Mucosa of gallbladder (tissue), 1 donor: ENCODE measurements at regions not wholly inside any gene's neighbourhood (a gene's known extent, or its start where the extent isn't known, plus 50 kb on each side); places are given as distances from the start of the nearest gene placed in this dataset.

Source experiments
- DNase-seq: peaks from one replicate; pipeline ENCODE4 v3.0.0-alpha.2; 2020; ENCODE audit warnings: low spot score
- donor health status: DM: no; HTN: no; CAD: no.

- no peak for DNase-seq
These were observed 77.4 kb upstream of the DOCK9 start for GRCh38 chr13:99055281-99055680.

GRCh38 chr13:99055735-99056134 is 77.9 kb upstream of the DOCK9 start:
- DNase-seq: no peak

- no peak for DNase-seq
These were observed 78.6 kb upstream of the DOCK9 start for GRCh38 chr13:99056381-99057014.

GRCh38 chr13:99057310-99057975 is 79.6 kb upstream of the DOCK9 start:
- DNase-seq: no peak

GRCh38 chr13:99058527-99059495 is 80.9 kb upstream of the DOCK9 start:
- no peak for DNase-seq

GRCh38 chr13:99059498-99060075 is 81.7 kb upstream of the DOCK9 start:
- DNase-seq: no peak

- no peak for DNase-seq
These were observed 83.5 kb upstream of the DOCK9 start for GRCh38 chr13:99061411-99061810.

- DNase-seq: peak; percentile 24
These were observed 84.7 kb upstream of the DOCK9 start for GRCh38 chr13:99062593-99062992.

GRCh38 chr13:99063178-99063577 is 85.3 kb upstream of the DOCK9 start:
- DNase-seq: no peak

GRCh38 chr13:99063952-99064351 is 86.1 kb upstream of the DOCK9 start:
- no peak for DNase-seq

- no peak for DNase-seq
These were observed 86.9 kb upstream of the DOCK9 start for GRCh38 chr13:99064624-99065234.

GRCh38 chr13:99065235-99066015 is 87.6 kb upstream of the DOCK9 start:
- DNase-seq: no peak

GRCh38 chr13:99066219-99066618 is 88.4 kb upstream of the DOCK9 start:
- no peak for DNase-seq

GRCh38 chr13:99067159-99067985 is 89.5 kb upstream of the DOCK9 start:
- DNase-seq: no peak

GRCh38 chr13:99071211-99071610 is 93.3 kb upstream of the DOCK9 start:
- no peak for DNase-seq

- DNase-seq: no peak
These were observed 93.8 kb upstream of the DOCK9 start for GRCh38 chr13:99071666-99072065.

GRCh38 chr13:99072356-99072755 is 94.5 kb upstream of the DOCK9 start:
- no peak for DNase-seq

GRCh38 chr13:99072941-99073340 is 95.1 kb upstream of the DOCK9 start:
- no peak for DNase-seq

- no peak for DNase-seq
These were observed 96.8 kb upstream of the DOCK9 start for GRCh38 chr13:99074693-99075092.
